H1 (cell line): ENCODE measurements at regions not wholly inside any gene's neighbourhood (a gene's known extent, or its start where the extent isn't known, plus 50 kb on each side); places are given as distances from the start of the nearest gene placed in this dataset.

Source experiments
- CTCF ChIA-PET: fragments of 300-600 bp; sonication (Branson Sonifier 250); formaldehyde crosslinking; loops from one replicate; lab custom pipeline; 2021; ENCODE audit not compliant: partially characterized antibody; lab: Charles Lee
- POLR2A ChIA-PET: fragments of 300-600 bp; sonication (Branson Sonifier 250); formaldehyde crosslinking; loops from one replicate; lab custom pipeline; 2021; ENCODE audit warnings: inconsistent platforms; ENCODE audit not compliant: partially characterized antibody; lab: Charles Lee
- DNase-seq, 2 experiments: peaks; one replicate each; pipeline versions ENCODE4 v3.0.0 to v3.0.0-alpha.2; 2010 to 2022; ENCODE audit warnings: low spot score in 2 of 2, low read depth in 1 of 2, mixed read lengths in 1 of 2
- FAIRE-seq: peaks from 2 replicates; lab custom pipeline; 2011; peaks lifted over from hg19 to GRCh38; lab: Jason Lieb, UNC
- H2AFZ ChIP-seq: 2 replicates; pipeline ENCODE4 v1.8.1; 2012; ENCODE audit warnings: low read length, inconsistent platforms
- H2AK5ac ChIP-seq: 2 replicates; pipeline ENCODE4 v1.6.1; 2013; ENCODE audit warnings: low read depth, low read length
- H2BK120ac ChIP-seq: replicated peaks from 2 replicates; pipeline ENCODE3; 2013; ENCODE audit warnings: low read depth, low read length, inconsistent platforms
- H2BK12ac ChIP-seq: 2 replicates; pipeline ENCODE4 v1.6.1; 2013; ENCODE audit warnings: low read depth, low read length
- H2BK15ac ChIP-seq: 2 replicates; pipeline ENCODE4 v1.6.1; 2013; ENCODE audit warnings: low read length
- H2BK20ac ChIP-seq: 2 replicates; pipeline ENCODE4 v1.6.1; 2013; ENCODE audit warnings: low read length
- H2BK5ac ChIP-seq: 2 replicates; pipeline ENCODE4 v1.6.1; 2013; ENCODE audit warnings: low read depth, low read length
- H3K14ac ChIP-seq: 2 replicates; pipeline ENCODE4 v1.6.1; 2013; ENCODE audit warnings: inconsistent platforms; ENCODE audit not compliant: insufficient read length
- H3K18ac ChIP-seq: 2 replicates; pipeline ENCODE4 v1.6.1; 2013; ENCODE audit warnings: low read length; ENCODE audit errors: extremely low read depth
- H3K23ac ChIP-seq: 2 replicates; pipeline ENCODE4 v1.6.1; 2013; ENCODE audit warnings: inconsistent platforms; ENCODE audit not compliant: insufficient read length
- H3K23me2 ChIP-seq: 2 replicates; pipeline ENCODE4 v1.6.1; 2013; ENCODE audit warnings: low read depth, low read length
- H3K27ac ChIP-seq: 2 replicates; pipeline ENCODE4 v1.6.1; 2011; ENCODE audit warnings: low read depth, low read length, inconsistent platforms
- H3K27me3 ChIP-seq, 4 experiments: replicated peaks in 1 of 4; 1 replicate in 1 of 4; 2 replicates in 3 of 4; pipeline versions ENCODE4 v1.6.1 to v1.8.1; 2011 to 2013; ENCODE audit warnings: low read length in 3 of 4, mild to moderate bottlenecking in 3 of 4, inconsistent platforms in 2 of 4, mixed read lengths in 2 of 4, moderate library complexity in 1 of 4; ENCODE audit not compliant: control insufficient read depth in 3 of 4, insufficient read depth in 3 of 4; ENCODE audit errors: extremely low read depth in 1 of 4
- H3K36me3 ChIP-seq, 4 experiments: 2 replicates each; pipeline versions ENCODE4 v1.6.1 to v1.8.1; 2011 to 2013; ENCODE audit warnings: mild to moderate bottlenecking in 4 of 4, low read length in 3 of 4, moderate library complexity in 2 of 4, control low read depth in 1 of 4, inconsistent platforms in 1 of 4; ENCODE audit not compliant: insufficient read depth in 4 of 4, control insufficient read depth in 2 of 4
- H3K4ac ChIP-seq: replicated peaks from 2 replicates; pipeline ENCODE3; 2013; ENCODE audit warnings: low read length, low read depth, mixed read lengths, inconsistent platforms; ENCODE audit not compliant: insufficient read length
- H3K4me1 ChIP-seq, 4 experiments: replicated peaks in 1 of 4; 1 replicate in 1 of 4; 2 replicates in 3 of 4; pipeline versions ENCODE4 v1.6.1 to v1.8.1; 2011 to 2013; ENCODE audit warnings: low read length in 3 of 4, inconsistent platforms in 2 of 4, mixed read lengths in 1 of 4; ENCODE audit not compliant: insufficient read depth in 4 of 4, control insufficient read depth in 3 of 4
- H3K4me2 ChIP-seq, 2 experiments: 2 replicates each; pipeline versions ENCODE4 v1.6.1 to v1.8.1; 2011 to 2013; ENCODE audit warnings: low read depth in 2 of 2, low read length in 2 of 2, control low read depth in 1 of 2, inconsistent platforms in 1 of 2, mild to moderate bottlenecking in 1 of 2; ENCODE audit not compliant: insufficient read depth in 1 of 2
- H3K4me3 ChIP-seq, 4 experiments: fragments of 200-600, 300-600 bp in 1 of 4; sonication (generic), shearing (Covaris generic), sonication (Bioruptor Twin) in 1 of 4; 2 replicates each; pipeline versions ENCODE4 v1.5.1 to v1.8.1; 2011 to 2016; ENCODE audit warnings: low read length in 4 of 4, low read depth in 3 of 4, control low read depth in 2 of 4, inconsistent platforms in 2 of 4, mild to moderate bottlenecking in 2 of 4, mixed read lengths in 1 of 4, moderate library complexity in 1 of 4; ENCODE audit not compliant: insufficient read depth in 2 of 4; ENCODE audit errors: extremely low read depth in 1 of 4
- H3K56ac ChIP-seq: replicated peaks from 2 replicates; pipeline ENCODE3; 2013; ENCODE audit warnings: low read depth, mild to moderate bottlenecking, mixed read lengths, low read length, inconsistent platforms; ENCODE audit not compliant: insufficient read length
- H3K79me1 ChIP-seq: 2 replicates; pipeline ENCODE4 v1.6.1; 2013; ENCODE audit warnings: low read depth, low read length, control low read depth
- H3K79me2 ChIP-seq, 2 experiments: 2 replicates each; pipeline versions ENCODE4 v1.6.1 to v1.8.1; 2012 to 2013; ENCODE audit warnings: low read length in 2 of 2, mild to moderate bottlenecking in 2 of 2, inconsistent platforms in 1 of 2; ENCODE audit not compliant: insufficient read depth in 2 of 2, control insufficient read depth in 1 of 2
- H3K9ac ChIP-seq, 4 experiments: replicated peaks in 1 of 4; 1 replicate in 1 of 4; 2 replicates in 3 of 4; pipeline versions ENCODE4 v1.6.1 to v1.8.1; 2011 to 2013; ENCODE audit warnings: low read depth in 3 of 4, low read length in 3 of 4, control low read depth in 2 of 4, mild to moderate bottlenecking in 2 of 4, moderate library complexity in 2 of 4, inconsistent platforms in 1 of 4; ENCODE audit errors: extremely low read depth in 1 of 4
- H3K9me3 ChIP-seq, 2 experiments: 2 replicates each; pipeline versions ENCODE4 v1.6.1 to v1.8.1; 2012 to 2013; ENCODE audit warnings: mild to moderate bottlenecking in 2 of 2, moderate library complexity in 2 of 2, control low read depth in 1 of 2, inconsistent platforms in 1 of 2, low read depth in 1 of 2, low read length in 1 of 2, mixed read lengths in 1 of 2; ENCODE audit not compliant: insufficient read depth in 2 of 2
- H4K20me1 ChIP-seq, 2 experiments: replicated peaks in 1 of 2; 2 replicates each; pipeline versions ENCODE3 to v1.8.1; 2011 to 2013; ENCODE audit warnings: inconsistent platforms in 2 of 2, low read length in 2 of 2, mild to moderate bottlenecking in 1 of 2; ENCODE audit not compliant: insufficient read depth in 2 of 2, control insufficient read depth in 1 of 2
- H4K5ac ChIP-seq: 2 replicates; pipeline ENCODE4 v1.6.1; 2013; ENCODE audit warnings: low read length, low read depth, mixed read lengths, inconsistent platforms; ENCODE audit not compliant: insufficient read length
- H4K8ac ChIP-seq: 2 replicates; pipeline ENCODE4 v1.8.0; 2013; ENCODE audit warnings: mild to moderate bottlenecking, moderate library complexity, low read length, inconsistent platforms; ENCODE audit not compliant: insufficient read depth; ENCODE audit errors: extremely low read depth
- H4K91ac ChIP-seq: replicated peaks from 2 replicates; pipeline ENCODE3; 2013; ENCODE audit warnings: low read length, mixed read lengths, inconsistent platforms; ENCODE audit not compliant: insufficient read length
- ATF3 ChIP-seq: IDR thresholded peaks from 2 replicates; pipeline ENCODE4 v1.6.1; 2011; ENCODE audit warnings: low read depth, mild to moderate bottlenecking, low read length; ENCODE audit not compliant: insufficient read depth
- CHD2 ChIP-seq: IDR thresholded peaks from 2 replicates; pipeline ENCODE4 v1.6.1; 2012; ENCODE audit warnings: low read length, improper control_type of control experiment
- CTBP2 ChIP-seq: IDR thresholded peaks from 2 replicates; pipeline ENCODE4 v1.7.0; 2011; ENCODE audit warnings: borderline replicate concordance, mild to moderate bottlenecking, moderate library complexity, mixed read lengths, low read length; ENCODE audit not compliant: insufficient read depth, insufficient read length
- EP300 ChIP-seq, 2 experiments: IDR thresholded peaks; 1 replicate in 1 of 2; 2 replicates in 1 of 2; pipeline ENCODE4 v1.6.1; 2011 to 2012; ENCODE audit warnings: low read depth in 2 of 2, low read length in 2 of 2, mild to moderate bottlenecking in 2 of 2, borderline replicate concordance in 1 of 2, inconsistent platforms in 1 of 2, moderate library complexity in 1 of 2
- GTF2F1 ChIP-seq: IDR thresholded peaks from 2 replicates; pipeline ENCODE4 v1.6.1; 2012; ENCODE audit warnings: low read depth, low read length, improper control_type of control experiment, borderline replicate concordance
- HDAC2 ChIP-seq, 2 experiments: fragments of 300-600 bp in 1 of 2; sonication (generic) in 1 of 2; IDR thresholded peaks; 2 replicates each; pipeline ENCODE4 v1.6.1; 2011 to 2012; ENCODE audit warnings: low read depth in 2 of 2, low read length in 2 of 2, mild to moderate bottlenecking in 2 of 2, moderate library complexity in 2 of 2, borderline replicate concordance in 1 of 2, inconsistent platforms in 1 of 2
- KDM4A ChIP-seq: IDR thresholded peaks from one replicate; pipeline ENCODE4 v1.7.1; 2012; ENCODE audit warnings: low read depth, mild to moderate bottlenecking, moderate library complexity, low read length, inconsistent platforms; ENCODE audit not compliant: severe bottlenecking
- RAD21 ChIP-seq, 2 experiments: IDR thresholded peaks in 1 of 2; conservative IDR thresholded peaks in 1 of 2; 2 replicates each; pipeline ENCODE4 v1.6.1; 2011; ENCODE audit warnings: low read depth in 2 of 2, low read length in 2 of 2, improper control_type of control experiment in 1 of 2, inconsistent platforms in 1 of 2, mild to moderate bottlenecking in 1 of 2, moderate library complexity in 1 of 2
- RXRA ChIP-seq: IDR thresholded peaks from 2 replicates; pipeline ENCODE4 v1.6.1; 2011; ENCODE audit warnings: low read depth, mild to moderate bottlenecking, low read length, moderate library complexity; ENCODE audit not compliant: insufficient read depth
- SP1 ChIP-seq: IDR thresholded peaks from 2 replicates; pipeline ENCODE4 v1.6.1; 2011; ENCODE audit warnings: low read depth, low read length
- SP4 ChIP-seq: IDR thresholded peaks from 2 replicates; pipeline ENCODE4 v1.6.1; 2012; ENCODE audit warnings: low read length, inconsistent platforms
- TEAD4 ChIP-seq: IDR thresholded peaks from 2 replicates; pipeline ENCODE4 v1.6.1; 2012; ENCODE audit warnings: low read depth, low read length, inconsistent platforms, mixed read lengths
- WGBS, 2 experiments: shearing (Covaris generic) in 1 of 2; methylation state at CpG; one replicate each; pipeline versions ENCODE4 v1.1.6 to v1.1.7; 2013 to 2015; ENCODE audit warnings: low lambda C conversion rate in 2 of 2, mixed read lengths in 2 of 2, inconsistent platforms in 1 of 2, low coverage in 1 of 2, missing lambda C conversion rate in 1 of 2; ENCODE audit not compliant: insufficient replicate concordance in 2 of 2, insufficient coverage in 1 of 2, insufficient read length in 1 of 2; ENCODE audit errors: extremely low coverage in 1 of 2, missing lambda C conversion rate in 1 of 2; 5-methylcytosine and 5-hydroxymethylcytosine counted together

- Histone ChIP-seq H3K9ac (no peak overlapping the region), H2BK12ac (no peak overlapping the region), H3K23ac (no peak overlapping the region), H3K79me2 (no peaks in the 10 kb centered on the region), H2BK5ac (no peak overlapping the region), H3K23me2 (no peaks in the 10 kb centered on the region), H3K56ac (no peak overlapping the region), H3K4me3 (no peak overlapping the region), H3K36me3 (no peaks in the 10 kb centered on the region), H4K8ac (no peak overlapping the region), H3K18ac (no peak overlapping the region), H3K14ac (no peak overlapping the region), H2BK120ac (no peak overlapping the region), H4K5ac (no peak overlapping the region), H4K91ac (no peak overlapping the region), H2BK20ac (no peak overlapping the region), H2AFZ (no peak overlapping the region), H3K4me2 (no peak overlapping the region), H3K79me1 (no peaks in the 10 kb centered on the region), H3K27me3 (no peaks in the 10 kb centered on the region), H2AK5ac (no peak overlapping the region), H4K20me1 (no peaks in the 10 kb centered on the region), H3K27ac (no peak overlapping the region), H2BK15ac (no peak overlapping the region), H3K4ac (no peak overlapping the region), H3K4me1 (no peaks in the 10 kb centered on the region), H3K9me3 (no peaks in the 10 kb centered on the region)
- POLR2A ChIA-PET = no interaction called here
- CTCF ChIA-PET = no interaction called here
- DNase-seq (no peak), FAIRE-seq (no peak)
- 86% methylated on average over 2 of the region's 2 CpGs; no CpG with 5 or more reads in 1 of the 2 experiments for WGBS, 2 experiments
- no peak for TF ChIP-seq RAD21 (IDR thresholded peaks at IDR 0.05 in 1 of 2, conservative IDR thresholded peaks at IDR 0.05 in 1 of 2; ENCODE audit: low read depth in 2 of 2, low read length in 2 of 2)
- TF ChIP-seq GTF2F1 = no peak
- no peak for TF ChIP-seq KDM4A
- no peak for TF ChIP-seq ATF3
- no peak for TF ChIP-seq SP4
- TF ChIP-seq HDAC2 (IDR thresholded peaks at IDR 0.05; ENCODE audit: borderline replicate concordance in 1 of 2, low read depth in 2 of 2, low read length in 2 of 2) = no peak
- TF ChIP-seq CTBP2 = no peak
- TF ChIP-seq CHD2 = no peak
- TF ChIP-seq SP1 = no peak
- TF ChIP-seq EP300 (IDR thresholded peaks at IDR 0.05; ENCODE audit: borderline replicate concordance in 1 of 2, low read depth in 2 of 2, low read length in 2 of 2) = no peak
- no peak for TF ChIP-seq RXRA
- TF ChIP-seq TEAD4 = no peak
These were observed 940.2 kb downstream of the OTOL1 start for GRCh38 chr3:162436826-162437225.
